T-helper 2 cell treated with Interferon-gamma antibody and Interleukin-4, amounts not matched to agents 100 ng/mL and 5 ng/mL, for 36 hours (primary cell): ENCODE measurements at regions not wholly inside any gene's neighbourhood (a gene's known extent, or its start where the extent isn't known, plus 50 kb on each side); places are given as distances from the start of the nearest gene placed in this dataset.

Source experiments
- intact Hi-C: fragments of 100-400 bp; cut with micrococcal nuclease; formaldehyde crosslinking; loops from one replicate; pipeline ENCODE4 v1.15.1; 2023

- intact Hi-C loops, result no loop called here
Observed at GRCh38 chr11:112355726-112356125, 95.1 kb upstream of the PLET1 start.

- intact Hi-C loops, result no loop called here
Observed at GRCh38 chr11:112357488-112357887, 96.8 kb upstream of the PLET1 start.

GRCh38 chr11:112361396-112361795, 100.7 kb upstream of the PLET1 start:
- intact Hi-C loops, result no loop called here

GRCh38 chr11:112363527-112363926, 102.9 kb upstream of the PLET1 start:
- intact Hi-C loops, result no loop called here

- intact Hi-C loops, result no loop called here
Observed at GRCh38 chr11:112364962-112365481, 104.4 kb upstream of the PLET1 start.

- intact Hi-C loops, result no loop called here
Observed at GRCh38 chr11:112366012-112366411, 105.4 kb upstream of the PLET1 start.

GRCh38 chr11:112366777-112367176, 106.1 kb upstream of the PLET1 start:
- intact Hi-C loops, result no loop called here

- intact Hi-C loops, result no loop called here
Observed at GRCh38 chr11:112367461-112367860, 106.8 kb upstream of the PLET1 start.

- intact Hi-C loops, result no loop called here
Observed at GRCh38 chr11:112367895-112368294, 107.2 kb upstream of the PLET1 start.

GRCh38 chr11:112368381-112368780, 107.7 kb upstream of the PLET1 start:
- intact Hi-C loops, result no loop called here

- intact Hi-C loops, result no loop called here
Observed at GRCh38 chr11:112369374-112369773, 108.7 kb upstream of the PLET1 start.

GRCh38 chr11:112369916-112370315, 109.3 kb upstream of the PLET1 start:
- intact Hi-C loops, result no loop called here

- intact Hi-C loops, result no loop called here
Observed at GRCh38 chr11:112374486-112375140, 114.0 kb upstream of the PLET1 start.

GRCh38 chr11:112377946-112378345, 117.3 kb upstream of the PLET1 start:
- intact Hi-C loops, result no loop called here

GRCh38 chr11:112380464-112380863, 119.8 kb upstream of the PLET1 start:
- intact Hi-C loops, result no loop called here

GRCh38 chr11:112381578-112381977, 120.9 kb upstream of the PLET1 start:
- intact Hi-C loops, result no loop called here

GRCh38 chr11:112382561-112382960, 121.9 kb upstream of the PLET1 start:
- intact Hi-C loops, result no loop called here

GRCh38 chr11:112388496-112388895, 127.8 kb upstream of the PLET1 start:
- intact Hi-C loops, result no loop called here

- intact Hi-C loops, result no loop called here
Observed at GRCh38 chr11:112391086-112391485, 130.4 kb upstream of the PLET1 start.

GRCh38 chr11:112392904-112393303, 132.2 kb upstream of the PLET1 start:
- intact Hi-C loops, result loop anchor here (2.0 kb wide), 1 partner anchor 78 kb away; no protein-coding TSS in a partner anchor

- intact Hi-C loops, result no loop called here
Observed at GRCh38 chr11:112394304-112394703, 133.6 kb upstream of the PLET1 start.

- intact Hi-C loops, result no loop called here
Observed at GRCh38 chr11:112396076-112396475, 135.4 kb upstream of the PLET1 start.

- intact Hi-C loops, result no loop called here
Observed at GRCh38 chr11:112398798-112399478, 138.3 kb upstream of the PLET1 start.
